ENCODE measurements at regions not wholly inside any gene's neighbourhood (a gene's known extent, or its start where the extent isn't known, plus 50 kb on each side); places are given as distances from the start of the nearest gene placed in this dataset.
A peak's percentile ranks its signal among the peaks of the same experiment; 100 is the strongest.

GRCh38 chr5:57320582-57320981 lies 146.7 kb downstream of the GPBP1 start:
- CTCF ChIA-PET: interaction anchor here (1.4 kb wide), 1 partner anchor 63 kb away, joined by 3 read pairs; no protein-coding TSS in a partner anchor
- H3K9me3 ChIP-seq (ENCODE audit: control insufficient read depth, insufficient read depth, low read length): peaks cover 6% of the 10 kb centered on the region
- H3K27ac ChIP-seq (ENCODE audit: low read depth, low read length): no peak overlapping the region
- POLR2A ChIA-PET: no interaction called here
- DNase-seq (ENCODE audit: low read depth, low spot score): no peak
- TF ChIP-seq CTCF (IDR thresholded peaks at IDR 0.05; ENCODE audit: low read depth, low read length): no peak
- H3K27me3 ChIP-seq (ENCODE audit: control insufficient read depth, insufficient read depth, low read length): no peaks in the 10 kb centered on the region
- H3K4me3 ChIP-seq (ENCODE audit: low read depth, low read length): no peak overlapping the region

- no peak for DNase-seq (ENCODE audit: low read depth, low spot score)
- H3K27me3 ChIP-seq (ENCODE audit: control insufficient read depth, insufficient read depth, low read length): no peaks in the 10 kb centered on the region
- peaks cover 6% of the 10 kb centered on the region for H3K9me3 ChIP-seq (ENCODE audit: control insufficient read depth, insufficient read depth, low read length)
- POLR2A ChIA-PET: no interaction called here
- H3K27ac ChIP-seq (ENCODE audit: low read depth, low read length): no peak overlapping the region
- no peak for TF ChIP-seq CTCF (IDR thresholded peaks at IDR 0.05; ENCODE audit: low read depth, low read length)
- H3K4me3 ChIP-seq (ENCODE audit: low read depth, low read length): no peak overlapping the region
- CTCF ChIA-PET: interaction anchor here (1.1 to 1.4 kb wide), 2 partner anchors 64 to 1142 kb away, joined by 3 read pairs; no protein-coding TSS in a partner anchor
Measured at GRCh38 chr5:57319628-57320027, 145.8 kb downstream of the GPBP1 start.

- TF ChIP-seq CTCF (IDR thresholded peaks at IDR 0.05; ENCODE audit: low read depth, low read length): no peak
- Histone ChIP-seq H3K27me3 (ENCODE audit: control insufficient read depth, insufficient read depth, low read length) (no peaks in the 10 kb centered on the region), H3K4me3 (ENCODE audit: low read depth, low read length) (no peak overlapping the region), H3K9me3 (ENCODE audit: control insufficient read depth, insufficient read depth, low read length) (peaks cover under 1% of the 10 kb centered on the region), H3K27ac (ENCODE audit: low read depth, low read length) (peak overlapping the region; percentile 68)
- CTCF ChIA-PET: no interaction called here
- no peak for DNase-seq (ENCODE audit: low read depth, low spot score)
- POLR2A ChIA-PET: interaction anchor here (1.4 to 2.2 kb wide), 3 partner anchors 17 to 498 kb away, joined by 3 to 13 read pairs (median 7); no protein-coding TSS in a partner anchor
Measured at GRCh38 chr5:57318251-57318650, 144.4 kb downstream of the GPBP1 start.

GRCh38 chr5:57317341-57317740 lies 143.5 kb downstream of the GPBP1 start:
- H3K4me3 ChIP-seq (ENCODE audit: low read depth, low read length): peak overlapping the region; percentile 18
- no peak for DNase-seq (ENCODE audit: low read depth, low spot score)
- POLR2A ChIA-PET: interaction anchor here (0.8 to 2.2 kb wide), 12 partner anchors 15 to 1142 kb away, joined by 3 to 17 read pairs (median 4); no protein-coding TSS in a partner anchor
- no peaks in the 10 kb centered on the region for H3K27me3 ChIP-seq (ENCODE audit: control insufficient read depth, insufficient read depth, low read length)
- H3K27ac ChIP-seq (ENCODE audit: low read depth, low read length): peak overlapping the region; percentile 68
- CTCF ChIA-PET: interaction anchor here (1.0 to 1.7 kb wide), 2 partner anchors 20 to 1144 kb away, joined by 3 to 10 read pairs; no protein-coding TSS in a partner anchor
- no peak for TF ChIP-seq CTCF (IDR thresholded peaks at IDR 0.05; ENCODE audit: low read depth, low read length)
- H3K9me3 ChIP-seq (ENCODE audit: control insufficient read depth, insufficient read depth, low read length): no peaks in the 10 kb centered on the region

DNA sequence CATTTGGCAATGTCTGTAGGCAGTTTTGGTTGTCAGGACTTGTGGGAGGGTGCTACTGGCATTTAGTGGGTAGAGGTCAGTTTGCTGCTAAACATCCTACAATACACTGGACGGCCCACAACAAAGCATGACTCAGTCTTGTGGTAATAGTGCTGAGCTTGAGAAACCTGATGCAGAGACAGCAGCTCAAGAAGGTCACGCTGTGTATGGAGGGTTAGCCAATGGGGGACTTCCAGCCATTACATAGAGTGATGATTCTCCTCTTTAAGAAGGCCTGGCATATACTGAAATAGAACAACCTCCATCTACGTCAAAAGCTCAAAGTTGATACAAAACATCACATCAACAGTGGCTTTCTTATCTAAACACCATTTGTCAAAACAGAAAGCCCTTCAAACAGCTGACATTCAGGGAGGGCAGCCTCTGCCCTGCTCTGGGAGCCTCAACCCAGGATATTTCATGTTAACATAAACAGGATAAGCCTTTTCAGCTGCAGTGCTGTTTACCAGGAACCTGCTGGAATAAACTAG lies 143.0 kb downstream of the GPBP1 start:
- TF ChIP-seq CTCF (IDR thresholded peaks at IDR 0.05; ENCODE audit: low read depth, low read length): no peak
- ChIA-PET CTCF (interaction anchor here (1.0 to 1.7 kb wide), 3 partner anchors 19 to 1145 kb away, joined by 3 to 10 read pairs (median 3); no protein-coding TSS in a partner anchor), POLR2A (interaction anchor here (0.6 to 2.2 kb wide), 13 partner anchors 16 to 1142 kb away, joined by 3 to 17 read pairs (median 4); no protein-coding TSS in a partner anchor)
- Histone ChIP-seq H3K27me3 (ENCODE audit: control insufficient read depth, insufficient read depth, low read length) (no peaks in the 10 kb centered on the region), H3K9me3 (ENCODE audit: control insufficient read depth, insufficient read depth, low read length) (no peaks in the 10 kb centered on the region), H3K4me3 (ENCODE audit: low read depth, low read length) (peak overlapping the region; percentile 18), H3K27ac (ENCODE audit: low read depth, low read length) (peak overlapping the region; percentile 76)
- peak; percentile 99 for DNase-seq (ENCODE audit: low read depth, low spot score)
